ENCODE measurements at regions not wholly inside any gene's neighbourhood (a gene's known extent, or its start where the extent isn't known, plus 50 kb on each side); places are given as distances from the start of the nearest gene placed in this dataset.

DNA sequence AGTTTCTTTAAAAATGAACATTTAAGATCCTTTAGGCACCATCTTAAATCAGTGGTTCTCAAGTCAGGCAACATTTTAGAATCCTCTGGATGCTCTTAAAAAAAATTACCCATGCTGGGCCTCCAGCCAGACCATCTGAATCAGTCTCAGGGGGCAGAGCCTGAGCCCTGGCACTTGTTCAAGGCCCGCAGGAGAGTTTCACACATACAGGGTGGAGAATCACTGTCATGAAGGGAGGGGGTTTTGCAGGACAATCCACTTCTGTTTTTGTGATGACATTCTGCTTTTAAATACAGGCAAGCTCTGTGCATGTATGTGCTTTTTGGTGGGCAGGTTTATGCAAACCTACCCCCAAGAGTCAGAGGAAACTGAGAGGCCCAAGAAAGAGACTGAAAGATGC lies 268.6 kb downstream of the SEC23IP start:
- ChIA-PET POLR2A (no interaction called here), CTCF (no interaction called here)
- TF ChIP-seq EZH2 (IDR thresholded peaks at IDR 0.05; ENCODE audit: borderline replicate concordance, insufficient read depth, low read depth, low read length, poor library complexity, severe bottlenecking) (no peak), CTCF (IDR thresholded peaks at IDR 0.05) (no peak)
- Mint-ChIP-seq H3K27me3 (peaks cover under 1% of the 10 kb centered on the region), H3K27ac (no peak overlapping the region), H3K4me3 (no peak overlapping the region), H3K4me1 (no peaks in the 10 kb centered on the region), H3K9me3 (ENCODE audit: insufficient read depth) (peaks cover 4% of the 10 kb centered on the region)
- no peak overlapping the region for H3K9ac ChIP-seq (ENCODE audit: low read length)
- H3K4me3 ChIP-seq (ENCODE audit: control extremely low read depth in 1 of 5, extremely low read depth in 1 of 5, insufficient read depth in 1 of 5, low read depth in 2 of 5, low read length in 4 of 5), result no peak overlapping the region
- WGBS (ENCODE audit: insufficient coverage), result 43% methylated on average over 1 of the region's 1 CpG
- no peak overlapping the region for H3K27ac ChIP-seq (ENCODE audit: low read length in 2 of 2)
- no peaks in the 10 kb centered on the region for H3K79me2 ChIP-seq (ENCODE audit: control insufficient read depth, insufficient read depth, low read length)
- H3K4me2 ChIP-seq (replicated peaks; ENCODE audit: low read depth, low read length, poor library complexity, severe bottlenecking), result no peak overlapping the region
- no peak overlapping the region for H2AFZ ChIP-seq (ENCODE audit: insufficient read depth, low read depth, low read length, poor library complexity, severe bottlenecking)
- H4K20me1 ChIP-seq (ENCODE audit: control insufficient read depth, insufficient read depth, low read length, poor library complexity, severe bottlenecking), result no peaks in the 10 kb centered on the region
- no peaks in the 10 kb centered on the region for H3K27me3 ChIP-seq (replicated peaks in 1 of 4; ENCODE audit: control extremely low read depth in 1 of 4, control insufficient read depth in 3 of 4, insufficient read depth in 4 of 4, low read length in 3 of 4)
- intact Hi-C loops (cut with micrococcal nuclease), result no loop called here
- no peaks in the 10 kb centered on the region for H3K36me3 ChIP-seq (replicated peaks in 1 of 2; ENCODE audit: control extremely low read depth in 1 of 2, control insufficient read depth in 1 of 2, extremely low read depth in 1 of 2, insufficient read depth in 2 of 2, low read length in 1 of 2)
- no peak for ATAC-seq (ENCODE audit: low read depth)
- DNase-seq, result no peak
- no peaks in the 10 kb centered on the region for H3K4me1 ChIP-seq (ENCODE audit: control insufficient read depth in 2 of 2, insufficient read depth in 2 of 2, low read length in 2 of 2)
- H3K9me3 ChIP-seq (ENCODE audit: control extremely low read depth in 1 of 3, control insufficient read depth in 2 of 3, insufficient read depth in 1 of 3, low read length in 2 of 3), result peaks cover 0 to 7% (median 0%) of the 10 kb centered on the region in 3 donors

GRCh38 chr10:120162471-120162870 lies 269.9 kb downstream of the SEC23IP start:
- Histone ChIP-seq H3K4me3 (ENCODE audit: control extremely low read depth in 1 of 5, extremely low read depth in 1 of 5, insufficient read depth in 1 of 5, low read depth in 2 of 5, low read length in 4 of 5) (no peak overlapping the region), H3K79me2 (ENCODE audit: control insufficient read depth, insufficient read depth, low read length) (no peaks in the 10 kb centered on the region), H3K4me1 (ENCODE audit: control insufficient read depth in 2 of 2, insufficient read depth in 2 of 2, low read length in 2 of 2) (no peaks in the 10 kb centered on the region), H3K9ac (ENCODE audit: low read length) (no peak overlapping the region), H4K20me1 (ENCODE audit: control insufficient read depth, insufficient read depth, low read length, poor library complexity, severe bottlenecking) (no peaks in the 10 kb centered on the region), H3K27me3 (replicated peaks in 1 of 4; ENCODE audit: control extremely low read depth in 1 of 4, control insufficient read depth in 3 of 4, insufficient read depth in 4 of 4, low read length in 3 of 4) (no peaks in the 10 kb centered on the region), H3K4me2 (replicated peaks; ENCODE audit: low read depth, low read length, poor library complexity, severe bottlenecking) (no peak overlapping the region), H3K9me3 (ENCODE audit: control extremely low read depth in 1 of 3, control insufficient read depth in 2 of 3, insufficient read depth in 1 of 3, low read length in 2 of 3) (peaks cover 0 to 7% (median 0%) of the 10 kb centered on the region in 3 donors), H3K27ac (ENCODE audit: low read length in 2 of 2) (no peak overlapping the region), H2AFZ (ENCODE audit: insufficient read depth, low read depth, low read length, poor library complexity, severe bottlenecking) (no peak overlapping the region), H3K36me3 (replicated peaks in 1 of 2; ENCODE audit: control extremely low read depth in 1 of 2, control insufficient read depth in 1 of 2, extremely low read depth in 1 of 2, insufficient read depth in 2 of 2, low read length in 1 of 2) (no peaks in the 10 kb centered on the region)
- DNase-seq (no peak), ATAC-seq (ENCODE audit: low read depth) (no peak)
- POLR2A ChIA-PET, result no interaction called here
- no peaks in the 10 kb centered on the region for H3K27me3 Mint-ChIP-seq
- H3K9me3 Mint-ChIP-seq (ENCODE audit: insufficient read depth), result peaks cover 4% of the 10 kb centered on the region
- H3K27ac Mint-ChIP-seq, result no peak overlapping the region
- no peaks in the 10 kb centered on the region for H3K4me1 Mint-ChIP-seq
- intact Hi-C loops (cut with micrococcal nuclease), result no loop called here
- TF ChIP-seq EZH2 (IDR thresholded peaks at IDR 0.05; ENCODE audit: borderline replicate concordance, insufficient read depth, low read depth, low read length, poor library complexity, severe bottlenecking) (no peak), CTCF (IDR thresholded peaks at IDR 0.05) (no peak)
- 90% methylated on average over 3 of the region's 4 CpGs for WGBS (ENCODE audit: insufficient coverage)
- CTCF ChIA-PET, result no interaction called here
- no peak overlapping the region for H3K4me3 Mint-ChIP-seq
